GM10266 (cell line): ENCODE measurements at regions not wholly inside any gene's neighbourhood (a gene's known extent, or its start where the extent isn't known, plus 50 kb on each side); places are given as distances from the start of the nearest gene placed in this dataset.

ENCODE experiments used
- DNase-seq: peaks from one replicate; pipeline ENCODE4 v3.0.0; 2012; ENCODE audit errors: extremely low spot score
- TF ChIP-seq, protein P1 (sequence below): IDR thresholded peaks from 2 replicates; pipeline ENCODE4 v1.5.1; 2012; ENCODE audit warnings: mild to moderate bottlenecking, low read depth; ENCODE audit not compliant: control insufficient read depth, insufficient read depth; ENCODE audit errors: missing control alignments

DNA sequence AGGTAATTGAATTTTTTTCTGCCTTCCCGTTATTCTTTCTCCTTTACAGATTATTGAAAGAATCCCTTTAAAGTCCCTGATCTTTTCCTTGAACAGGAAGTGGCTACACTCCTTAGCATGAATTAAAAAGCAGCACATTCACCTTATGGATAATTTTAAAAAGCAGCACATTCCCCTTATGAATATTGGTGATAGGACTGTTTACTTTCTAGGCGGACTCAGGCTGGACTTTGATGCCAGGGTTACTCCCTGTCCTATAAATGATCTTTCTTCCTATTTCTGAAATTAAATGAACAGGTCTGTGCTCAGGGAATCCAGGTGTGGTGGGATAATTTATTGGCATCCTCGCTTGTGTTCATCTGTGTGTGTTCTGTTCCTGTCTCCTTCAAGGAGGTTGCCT is 226.0 kb downstream of the DCDC2C start:
- DNase-seq = no peak
- TF ChIP-seq, protein P1, sequence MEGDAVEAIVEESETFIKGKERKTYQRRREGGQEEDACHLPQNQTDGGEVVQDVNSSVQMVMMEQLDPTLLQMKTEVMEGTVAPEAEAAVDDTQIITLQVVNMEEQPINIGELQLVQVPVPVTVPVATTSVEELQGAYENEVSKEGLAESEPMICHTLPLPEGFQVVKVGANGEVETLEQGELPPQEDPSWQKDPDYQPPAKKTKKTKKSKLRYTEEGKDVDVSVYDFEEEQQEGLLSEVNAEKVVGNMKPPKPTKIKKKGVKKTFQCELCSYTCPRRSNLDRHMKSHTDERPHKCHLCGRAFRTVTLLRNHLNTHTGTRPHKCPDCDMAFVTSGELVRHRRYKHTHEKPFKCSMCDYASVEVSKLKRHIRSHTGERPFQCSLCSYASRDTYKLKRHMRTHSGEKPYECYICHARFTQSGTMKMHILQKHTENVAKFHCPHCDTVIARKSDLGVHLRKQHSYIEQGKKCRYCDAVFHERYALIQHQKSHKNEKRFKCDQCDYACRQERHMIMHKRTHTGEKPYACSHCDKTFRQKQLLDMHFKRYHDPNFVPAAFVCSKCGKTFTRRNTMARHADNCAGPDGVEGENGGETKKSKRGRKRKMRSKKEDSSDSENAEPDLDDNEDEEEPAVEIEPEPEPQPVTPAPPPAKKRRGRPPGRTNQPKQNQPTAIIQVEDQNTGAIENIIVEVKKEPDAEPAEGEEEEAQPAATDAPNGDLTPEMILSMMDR = no peak

DNA sequence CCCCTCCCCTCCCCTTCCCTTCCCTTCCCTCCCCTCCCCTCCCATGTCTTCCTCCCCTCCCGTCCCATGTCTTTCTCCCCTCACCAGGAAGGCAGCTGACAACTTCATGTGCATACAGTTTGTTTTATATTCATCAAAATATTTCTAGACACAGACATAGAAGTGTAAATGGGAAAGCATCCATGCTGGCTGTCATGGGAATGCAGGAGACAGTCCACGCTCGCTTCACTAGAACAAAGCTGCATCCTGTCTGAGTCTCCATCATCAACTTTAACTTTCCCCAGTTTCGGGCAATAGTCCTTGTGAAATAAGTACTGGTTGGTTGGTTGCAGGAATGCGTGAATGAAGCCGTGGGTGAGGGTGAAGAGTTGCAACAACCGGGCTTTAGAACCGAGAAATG is 226.9 kb downstream of the DCDC2C start:
- TF ChIP-seq, protein P1 = no peak

GRCh38 chr2:3940661-3941060 is 237.3 kb downstream of the DCDC2C start:
- TF ChIP-seq, protein P1 = no peak
- DNase-seq = no peak

More for the DNA sequence above, 226.9 kb downstream of the DCDC2C start:
- no peak for DNase-seq

GRCh38 chr2:3942841-3943240 is 239.5 kb downstream of the DCDC2C start:
- no peak for DNase-seq
- TF ChIP-seq, protein P1 = no peak

DNA sequence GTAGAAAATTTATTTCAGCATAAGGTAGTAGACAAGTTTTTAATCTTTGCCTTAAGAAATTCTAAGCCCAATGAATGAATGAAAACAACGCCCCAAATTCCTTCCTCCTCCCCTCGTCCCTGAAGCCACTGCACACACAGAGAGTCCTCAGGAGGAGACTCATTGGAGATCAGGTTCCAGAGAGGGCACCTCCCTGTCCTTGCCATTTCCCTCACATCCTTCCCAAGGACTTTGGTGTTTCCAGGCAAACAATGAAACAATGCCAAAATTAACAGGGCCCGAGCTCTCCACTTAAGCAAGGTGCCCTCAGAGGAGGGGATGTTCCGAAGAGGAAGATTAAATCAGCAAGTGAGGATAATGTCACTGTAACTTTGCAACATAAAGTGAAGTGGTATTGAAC is 240.7 kb downstream of the DCDC2C start:
- DNase-seq = no peak
- TF ChIP-seq, protein P1 = no peak

GRCh38 chr2:3944841-3945240 is 241.5 kb downstream of the DCDC2C start:
- no peak for DNase-seq
- TF ChIP-seq, protein P1 = no peak

- DNase-seq = no peak
- TF ChIP-seq, protein P1 = no peak
Observed at GRCh38 chr2:3948191-3948590, 244.8 kb downstream of the DCDC2C start.
